ENCODE measurements at regions not wholly inside any gene's neighbourhood (a gene's known extent, or its start where the extent isn't known, plus 50 kb on each side); places are given as distances from the start of the nearest gene placed in this dataset.
A peak's percentile ranks its signal among the peaks of the same experiment; 100 is the strongest.
"Not testable (repeated sequence)": the region's sequence is repeated elsewhere in the genome, so short reads cannot be mapped to it uniquely, and the experiment has no call there.

GRCh38 chr10:131363416-131363815 is 51.9 kb upstream of the TCERG1L start:
- no peak for DNase-seq (ENCODE audit: low read depth)
- no peak overlapping the region for H3K4me3 ChIP-seq (ENCODE audit: low read depth, low read length)
- TF ChIP-seq, protein P1, sequence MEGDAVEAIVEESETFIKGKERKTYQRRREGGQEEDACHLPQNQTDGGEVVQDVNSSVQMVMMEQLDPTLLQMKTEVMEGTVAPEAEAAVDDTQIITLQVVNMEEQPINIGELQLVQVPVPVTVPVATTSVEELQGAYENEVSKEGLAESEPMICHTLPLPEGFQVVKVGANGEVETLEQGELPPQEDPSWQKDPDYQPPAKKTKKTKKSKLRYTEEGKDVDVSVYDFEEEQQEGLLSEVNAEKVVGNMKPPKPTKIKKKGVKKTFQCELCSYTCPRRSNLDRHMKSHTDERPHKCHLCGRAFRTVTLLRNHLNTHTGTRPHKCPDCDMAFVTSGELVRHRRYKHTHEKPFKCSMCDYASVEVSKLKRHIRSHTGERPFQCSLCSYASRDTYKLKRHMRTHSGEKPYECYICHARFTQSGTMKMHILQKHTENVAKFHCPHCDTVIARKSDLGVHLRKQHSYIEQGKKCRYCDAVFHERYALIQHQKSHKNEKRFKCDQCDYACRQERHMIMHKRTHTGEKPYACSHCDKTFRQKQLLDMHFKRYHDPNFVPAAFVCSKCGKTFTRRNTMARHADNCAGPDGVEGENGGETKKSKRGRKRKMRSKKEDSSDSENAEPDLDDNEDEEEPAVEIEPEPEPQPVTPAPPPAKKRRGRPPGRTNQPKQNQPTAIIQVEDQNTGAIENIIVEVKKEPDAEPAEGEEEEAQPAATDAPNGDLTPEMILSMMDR (IDR thresholded peaks at IDR 0.05; ENCODE audit: insufficient read depth, low read depth, low read length): no peak

DNA sequence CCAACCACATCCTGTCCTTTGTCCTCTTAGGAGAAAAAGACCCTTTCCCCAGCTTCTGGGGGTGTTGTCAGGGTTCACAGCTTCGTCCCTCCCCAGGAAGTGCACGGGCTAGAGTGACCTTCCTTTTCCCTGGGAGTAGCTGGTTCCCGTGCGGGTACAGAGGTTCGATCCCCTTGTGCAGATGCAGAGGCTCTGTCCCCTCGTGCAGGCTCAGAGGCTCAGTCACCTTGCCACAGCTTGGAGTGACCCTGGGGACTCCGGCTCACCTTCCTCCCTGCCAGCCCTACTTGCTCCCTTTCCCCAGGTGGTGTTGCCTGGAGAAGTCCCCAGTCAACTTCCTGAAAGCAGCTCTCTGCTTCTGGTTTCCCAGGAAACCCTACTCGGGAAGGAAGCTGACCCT is 60.0 kb upstream of the TCERG1L start:
- TF ChIP-seq, protein P1 (IDR thresholded peaks at IDR 0.05; ENCODE audit: insufficient read depth, low read depth, low read length): no peak
- H3K4me3 ChIP-seq (ENCODE audit: low read depth, low read length): no peak overlapping the region
- DNase-seq (ENCODE audit: low read depth): no peak

- DNase-seq (ENCODE audit: low read depth): no peak
- H3K4me3 ChIP-seq (ENCODE audit: low read depth, low read length): no peak overlapping the region
- TF ChIP-seq, protein P1 (IDR thresholded peaks at IDR 0.05; ENCODE audit: insufficient read depth, low read depth, low read length): no peak
Observed at GRCh38 chr10:131381576-131381975, 70.1 kb upstream of the TCERG1L start.

DNA sequence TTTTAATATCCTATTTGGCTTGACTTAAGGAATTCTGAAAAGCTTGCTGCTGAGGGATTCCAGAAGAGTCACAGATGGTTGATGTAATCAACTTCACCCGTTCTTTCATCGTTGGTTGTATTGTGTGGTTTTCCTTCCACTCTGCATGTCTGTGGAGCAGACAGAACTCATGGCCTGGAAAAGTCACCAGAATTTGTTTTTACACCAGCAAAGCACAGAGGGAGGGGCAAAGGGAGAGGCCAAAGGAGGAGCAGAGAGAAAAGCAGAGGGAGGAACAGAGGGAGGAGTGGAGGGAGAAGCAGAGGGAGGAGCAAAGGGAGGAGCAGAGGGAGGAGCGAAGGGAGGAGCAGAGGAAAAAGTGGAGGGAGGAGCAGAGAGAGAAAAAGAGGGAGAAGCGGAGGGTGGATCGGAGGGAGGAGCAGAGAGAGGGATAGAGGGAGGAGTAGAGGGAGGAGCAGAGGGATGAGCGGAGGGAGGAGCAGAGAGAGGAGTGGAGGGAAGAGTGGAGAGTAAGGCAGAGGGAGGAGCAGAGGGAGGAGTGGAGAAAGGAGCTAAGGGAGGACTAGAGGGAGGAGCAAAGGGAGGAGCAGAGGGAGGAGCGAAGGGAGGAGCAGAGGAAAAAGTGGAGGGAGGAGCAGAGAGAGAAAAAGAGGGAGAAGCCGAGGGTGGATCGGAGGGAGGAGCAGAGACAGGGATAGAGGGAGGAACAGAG is 73.8 kb upstream of the TCERG1L start:
- not testable (repeated sequence) for DNase-seq (ENCODE audit: low read depth); H3K4me3 ChIP-seq (ENCODE audit: low read depth, low read length)

- no peak overlapping the region for H3K4me3 ChIP-seq (ENCODE audit: low read depth, low read length)
- DNase-seq (ENCODE audit: low read depth): no peak
- TF ChIP-seq, protein P1 (IDR thresholded peaks at IDR 0.05; ENCODE audit: insufficient read depth, low read depth, low read length): no peak
Observed at GRCh38 chr10:131387018-131387529, 75.6 kb upstream of the TCERG1L start.

DNA sequence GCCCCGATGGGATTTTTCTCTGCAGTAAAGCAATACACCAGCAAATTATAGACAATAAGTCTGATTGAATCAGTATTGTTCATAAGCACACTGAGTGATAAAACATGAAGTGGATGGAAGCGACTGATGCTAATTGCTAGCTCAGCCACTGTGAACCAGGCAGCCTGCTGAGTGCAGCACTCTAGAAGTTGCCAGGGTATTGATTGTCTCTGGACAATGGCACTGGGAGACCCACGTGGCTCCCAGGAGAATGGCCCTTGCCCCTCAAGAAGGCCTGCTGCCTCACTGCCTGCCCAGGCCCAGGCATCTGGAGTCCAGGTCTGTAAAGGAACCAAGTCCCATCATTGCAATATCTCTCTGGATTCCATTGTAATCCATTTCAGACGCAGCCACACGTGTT is 80.4 kb upstream of the TCERG1L start:
- TF ChIP-seq, protein P1 (IDR thresholded peaks at IDR 0.05; ENCODE audit: insufficient read depth, low read depth, low read length): no peak
- no peak for DNase-seq (ENCODE audit: low read depth)
- H3K4me3 ChIP-seq (ENCODE audit: low read depth, low read length): no peak overlapping the region

DNA sequence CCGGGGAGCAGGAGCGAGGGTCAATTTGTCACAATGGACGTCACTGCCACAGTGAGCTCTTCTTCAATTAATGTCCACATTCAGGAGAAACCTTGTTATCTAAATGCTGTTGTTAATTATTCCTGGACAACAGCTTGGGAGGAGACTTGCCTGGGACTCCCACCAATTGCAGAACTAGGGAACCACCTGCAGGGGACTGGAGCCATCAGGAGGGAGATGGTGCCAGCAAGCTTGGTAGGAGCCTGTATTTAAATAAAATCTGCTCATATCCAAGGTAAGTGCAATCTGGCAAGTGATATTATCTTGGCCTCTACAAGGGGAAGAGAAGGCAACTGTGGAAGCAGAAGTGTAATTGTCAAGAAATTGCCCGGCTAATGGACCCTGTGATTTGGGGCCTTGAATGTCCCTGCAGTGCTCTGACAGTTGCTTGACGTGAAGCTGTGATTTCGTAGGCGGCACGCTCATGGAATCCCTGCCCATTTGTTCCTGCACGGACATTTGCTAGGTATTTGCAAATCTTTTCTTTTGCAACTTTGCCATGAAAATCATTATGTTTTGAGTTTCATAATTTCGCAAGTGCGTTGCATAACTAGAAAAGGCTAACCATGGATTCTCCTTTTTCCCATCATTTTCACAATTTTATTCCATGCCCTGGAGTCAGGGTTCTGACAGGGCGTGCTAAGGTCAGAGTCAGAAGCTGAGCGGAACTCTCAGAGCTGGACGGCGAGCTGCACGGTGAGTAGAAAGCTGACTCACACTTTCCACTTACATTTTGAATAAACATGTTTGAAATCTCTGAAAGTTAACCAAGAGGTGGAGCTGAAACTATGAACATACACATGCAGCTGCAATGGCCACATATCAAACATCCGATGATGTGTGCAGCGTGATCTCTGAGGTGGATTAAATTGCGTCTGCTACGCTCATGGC is 84.9 kb upstream of the TCERG1L start:
- H3K4me3 ChIP-seq (ENCODE audit: low read depth, low read length): no peak overlapping the region
- DNase-seq (ENCODE audit: low read depth): peak; percentile 0
- TF ChIP-seq, protein P1 (IDR thresholded peaks at IDR 0.05; ENCODE audit: insufficient read depth, low read depth, low read length): no peak

Data from fibroblast of villous mesenchyme (primary cell).